EH (cell line): ENCODE measurements at regions not wholly inside any gene's neighbourhood (a gene's known extent, or its start where the extent isn't known, plus 50 kb on each side); places are given as distances from the start of the nearest gene placed in this dataset.

Experiments used
- DNase-seq: peaks from one replicate; pipeline ENCODE4 v3.0.0-alpha.2; 2015; ENCODE audit warnings: low read depth

- DNase-seq: peak; percentile 31
Measured at GRCh38 chr7:116446212-116446855, 53.2 kb upstream of the CAV2 start.

- DNase-seq: no peak
Measured at GRCh38 chr7:116447436-116447835, 52.1 kb upstream of the CAV2 start.

GRCh38 chr7:116447966-116448839 lies 51.3 kb upstream of the CAV2 start:
- DNase-seq: no peak

GRCh38 chr7:116449441-116449840 lies 50.1 kb upstream of the CAV2 start:
- DNase-seq: no peak
